GM12891 (cell line): ENCODE measurements at regions not wholly inside any gene's neighbourhood (a gene's known extent, or its start where the extent isn't known, plus 50 kb on each side); places are given as distances from the start of the nearest gene placed in this dataset.

ENCODE experiments used
- PAX5 ChIP-seq: IDR thresholded peaks from 2 replicates; pipeline ENCODE4 v1.6.1; 2011; ENCODE audit warnings: low read length, moderate library complexity, mild to moderate bottlenecking; ENCODE audit not compliant: insufficient read depth, severe bottlenecking
- POLR2A ChIP-seq: IDR thresholded peaks from 2 replicates; pipeline ENCODE4 v1.6.1; 2011; ENCODE audit warnings: low read depth, low read length, control low read depth
- POLR2AphosphoS5 ChIP-seq: IDR thresholded peaks from 2 replicates; pipeline ENCODE4 v1.6.1; 2011; ENCODE audit warnings: low read depth, low read length, control low read depth
- POU2F2 ChIP-seq: IDR thresholded peaks from 2 replicates; pipeline ENCODE4 v1.6.1; 2011; ENCODE audit warnings: low read depth, mild to moderate bottlenecking, control low read depth, low read length, moderate library complexity
- SPI1 ChIP-seq: IDR thresholded peaks from 2 replicates; pipeline ENCODE4 v1.6.1; 2011; ENCODE audit warnings: low read depth, low read length, control low read depth
- TAF1 ChIP-seq: IDR thresholded peaks from 2 replicates; pipeline ENCODE4 v1.6.1; 2011; ENCODE audit warnings: low read depth, low read length, control low read depth

DNA sequence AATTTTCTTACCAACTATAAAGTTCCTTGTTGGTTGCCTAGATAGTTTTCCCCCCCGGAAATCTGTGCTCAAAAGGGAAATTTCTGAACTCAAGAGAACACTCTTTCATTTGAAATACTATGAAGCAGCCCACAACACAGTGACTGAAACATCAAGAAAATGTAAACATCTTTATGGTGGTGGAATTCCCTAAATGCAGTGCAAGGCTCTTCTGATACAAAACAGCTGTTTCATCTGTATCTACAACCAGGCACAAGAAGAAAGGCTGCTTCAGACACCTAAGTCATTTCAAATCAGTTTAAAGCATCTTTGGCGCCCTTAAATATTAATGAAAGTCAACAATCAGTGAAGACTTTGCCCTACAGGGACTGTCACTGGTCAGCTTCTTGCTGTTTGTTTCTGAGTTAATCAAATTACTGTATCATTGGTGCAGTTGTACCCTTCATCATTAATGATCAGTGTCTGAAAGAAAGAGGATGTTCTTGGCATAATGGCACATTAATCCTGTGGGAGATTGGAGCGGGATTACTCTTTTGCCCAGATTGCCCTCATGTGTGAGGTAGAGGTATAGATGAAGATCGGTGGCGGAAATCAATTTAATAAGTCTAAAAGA lies 947.0 kb downstream of the NR2F1-AS1 start:
- TF ChIP-seq POLR2A, result no peak
- TF ChIP-seq POLR2AphosphoS5, result no peak
- no peak for TF ChIP-seq TAF1
- TF ChIP-seq SPI1, result no peak
- TF ChIP-seq POU2F2, result no peak
- TF ChIP-seq PAX5, result no peak
